GM12878 (cell line): ENCODE measurements at regions not wholly inside any gene's neighbourhood (a gene's known extent, or its start where the extent isn't known, plus 50 kb on each side); places are given as distances from the start of the nearest gene placed in this dataset.

Source experiments
- ATAC-seq: fragments of 200-7000 bp; cut with Tn5 transposase; 3 replicates; pipeline ENCODE4 v1.9.1; 2020; ENCODE audit warnings: mild to moderate bottlenecking, moderate library complexity
- BruUV-seq: library from RNA; stranded (reverse); fragments of 400-500 nt; replicated peaks from 2 replicates; lab custom pipeline; 2021; lab: Mats Ljungman, UMichigan
- CTCF ChIA-PET: fragments of 300-600 bp; sonication (Branson Sonifier 250); formaldehyde crosslinking; extraction: SDS; loops from one replicate; lab custom pipeline; 2021; ENCODE audit warnings: inconsistent platforms; lab: Yijun Ruan, JAX
- POLR2A ChIA-PET: fragments of 350-600 bp; formaldehyde crosslinking; extraction: SDS; loops from one replicate; lab custom pipeline; 2021; ENCODE audit warnings: inconsistent platforms; lab: Charles Lee
- RAD21 ChIA-PET: fragments of 300-600 bp; sonication (Branson Sonifier 250); formaldehyde crosslinking; loops from one replicate; lab custom pipeline; 2023; ENCODE audit warnings: antibody characterized with exemption; ENCODE audit not compliant: unreplicated experiment; lab: Charles Lee
- SMC1A ChIA-PET: fragments of 300-600 bp; sonication (Branson Sonifier 250); formaldehyde crosslinking; loops from one replicate; lab custom pipeline; 2023; ENCODE audit not compliant: unreplicated experiment, uncharacterized antibody; lab: Charles Lee
- DNase-seq: peaks from one replicate; pipeline ENCODE4 v3.0.0-alpha.2; 2011; ENCODE audit warnings: low read depth, low spot score
- FAIRE-seq: peaks from 3 replicates; lab custom pipeline; 2011; peaks lifted over from hg19 to GRCh38; lab: Jason Lieb, UNC
- H2AFZ ChIP-seq: 2 replicates; pipeline ENCODE4 v1.6.0; 2011; ENCODE audit warnings: low read depth, low read length, control low read depth; ENCODE audit not compliant: control insufficient read depth
- H3K27ac ChIP-seq: 2 replicates; pipeline ENCODE4 v1.5.1; 2011; ENCODE audit warnings: control low read depth; ENCODE audit not compliant: control insufficient read depth, insufficient read depth
- H3K27me3 ChIP-seq, 2 experiments: replicated peaks in 1 of 2; 2 replicates each; pipeline versions ENCODE4 v1.6.0 to v1.6.1; 2011; ENCODE audit warnings: low read length in 1 of 2; ENCODE audit not compliant: control insufficient read depth in 2 of 2, insufficient read depth in 2 of 2
- H3K36me3 ChIP-seq, 2 experiments: 2 replicates each; pipeline ENCODE4 v1.5.1; 2011; ENCODE audit warnings: low read length in 1 of 2; ENCODE audit not compliant: control insufficient read depth in 2 of 2, insufficient read depth in 2 of 2
- H3K4me1 ChIP-seq: 2 replicates; pipeline ENCODE4 v1.6.1; 2011; ENCODE audit warnings: mild to moderate bottlenecking, low read length, moderate library complexity, mixed read lengths; ENCODE audit not compliant: control insufficient read depth, insufficient read depth
- H3K4me2 ChIP-seq: 2 replicates; pipeline ENCODE4 v1.6.0; 2011; ENCODE audit warnings: control low read depth; ENCODE audit not compliant: control insufficient read depth, insufficient read depth
- H3K4me3 ChIP-seq: fragments of 200-600 bp; sonication (generic); 2 replicates; pipeline ENCODE4 v1.5.1; 2016
- H3K79me2 ChIP-seq: 2 replicates; pipeline ENCODE4 v1.6.0; 2011; ENCODE audit warnings: low read length; ENCODE audit not compliant: control insufficient read depth, insufficient read depth
- H3K9ac ChIP-seq: 2 replicates; pipeline ENCODE4 v1.8.0; 2011; ENCODE audit warnings: low read length, control low read depth, mixed read lengths; ENCODE audit not compliant: control insufficient read depth, insufficient read depth
- H3K9me3 ChIP-seq: replicated peaks from 3 replicates; pipeline ENCODE4 v1.5.1; 2011; ENCODE audit warnings: mild to moderate bottlenecking, low read length; ENCODE audit not compliant: control insufficient read depth, insufficient read depth
- H4K20me1 ChIP-seq: 2 replicates; pipeline ENCODE4 v1.6.0; 2011; ENCODE audit not compliant: control insufficient read depth, insufficient read depth
- EED ChIP-seq: sonication (generic); IDR thresholded peaks from 2 replicates; pipeline ENCODE4 v1.6.1; 2016; ENCODE audit warnings: antibody characterized with exemption, low read depth
- HDGF ChIP-seq: fragments of 450-650 bp; IDR thresholded peaks from 2 replicates; pipeline ENCODE4 v1.6.1; 2016; ENCODE audit warnings: antibody characterized with exemption
- KAT2A ChIP-seq: conservative IDR thresholded peaks from 2 replicates; pipeline ENCODE4 v1.6.1; 2011; ENCODE audit warnings: low read depth, low read length; ENCODE audit not compliant: control insufficient read depth
- MXI1 ChIP-seq: fragments of 150-350 bp; IDR thresholded peaks from 2 replicates; pipeline ENCODE4 v1.6.1; 2011; ENCODE audit warnings: low read depth, mild to moderate bottlenecking, inconsistent platforms, low read length, improper control_type of control experiment
- NR2C2 ChIP-seq: IDR thresholded peaks from 2 replicates; pipeline ENCODE4 v1.6.1; 2011; ENCODE audit warnings: borderline replicate concordance, low read depth; ENCODE audit not compliant: control insufficient read depth, insufficient read length
- STAT3 ChIP-seq: IDR thresholded peaks from 2 replicates; pipeline ENCODE4 v1.6.1; 2011; ENCODE audit warnings: low read depth, low read length, improper control_type of control experiment
- WGBS: methylation state at CpG from one replicate; pipeline ENCODE4 v1.1.6; 2016; ENCODE audit warnings: low lambda C conversion rate; ENCODE audit not compliant: insufficient replicate concordance, insufficient coverage; ENCODE audit errors: missing lambda C conversion rate; 5-methylcytosine and 5-hydroxymethylcytosine counted together
- in situ Hi-C: fragments of 300-500 bp; cut with MboI; formaldehyde crosslinking; loops from 9 replicates; pipeline ENCODE4 v1.14.3; 2018; ENCODE audit warnings: mixed read lengths
- intact Hi-C: fragments of 100-400 bp; cut with micrococcal nuclease; formaldehyde crosslinking; loops from one replicate; pipeline ENCODE4 v1.14.2; 2022; ENCODE audit not compliant: unreplicated experiment
- TF ChIP-seq, protein P1 (sequence below): fragments of 450-650 bp; IDR thresholded peaks from 2 replicates; pipeline ENCODE4 v1.6.1; 2014; ENCODE audit warnings: mild to moderate bottlenecking
- TF ChIP-seq, protein P2 (sequence below): fragments of 450-650 bp; IDR thresholded peaks from 2 replicates; pipeline ENCODE4 v1.6.1; 2018; ENCODE audit warnings: mild to moderate bottlenecking, low read depth, moderate library complexity; ENCODE audit not compliant: partially characterized antibody
- TF ChIP-seq, protein P3 (sequence below): fragments of 450-650 bp; IDR thresholded peaks from 2 replicates; pipeline ENCODE4 v1.6.1; 2016; ENCODE audit warnings: mild to moderate bottlenecking, moderate library complexity, borderline replicate concordance
- TF ChIP-seq, protein P4 (sequence below): fragments of 450-650 bp; IDR thresholded peaks from 2 replicates; pipeline ENCODE4 v1.6.1; 2016; ENCODE audit warnings: mild to moderate bottlenecking

DNA sequence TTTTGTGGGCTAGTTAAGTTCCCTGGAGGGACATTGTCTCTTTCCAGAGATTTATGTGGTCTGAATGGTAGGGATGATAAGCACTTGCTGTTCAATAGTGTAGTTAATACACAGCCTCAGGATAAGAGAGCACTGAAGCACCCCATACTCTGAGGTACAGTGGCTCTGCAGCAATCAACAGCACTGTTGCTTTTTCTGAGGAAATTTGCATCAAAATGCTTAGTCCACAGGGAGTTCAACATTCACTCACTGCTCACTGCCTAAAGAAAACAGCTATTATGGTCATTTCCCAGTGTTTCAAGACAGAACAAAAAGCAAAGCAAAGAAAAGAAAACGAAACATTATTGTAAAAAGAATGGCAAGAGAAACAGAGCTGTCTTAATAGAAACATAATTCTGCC is 441.9 kb downstream of the PLOD2 start:
- ChIA-PET RAD21 (no interaction called here), POLR2A (no interaction called here), CTCF (no interaction called here), SMC1A (interaction anchor here (0.6 kb wide), 1 partner anchor 189 kb away, joined by 3 read pairs; no protein-coding TSS in a partner anchor)
- Histone ChIP-seq H3K4me3 (no peak overlapping the region), H3K9me3 (no peaks in the 10 kb centered on the region), H2AFZ (no peak overlapping the region), H3K36me3 (no peaks in the 10 kb centered on the region), H3K79me2 (no peaks in the 10 kb centered on the region), H3K9ac (no peak overlapping the region), H3K27me3 (no peaks in the 10 kb centered on the region), H3K27ac (no peak overlapping the region), H3K4me1 (no peaks in the 10 kb centered on the region), H4K20me1 (no peaks in the 10 kb centered on the region), H3K4me2 (no peak overlapping the region)
- intact Hi-C loops (no loop called here), in situ Hi-C loops (no loop called here)
- ATAC-seq (no peak; the same call in 2 of the 3 replicates), FAIRE-seq (no peak), DNase-seq (no peak)
- BruUV-seq: no TSS peak
- WGBS: 32% methylated on average over 1 of the region's 1 CpG
- TF ChIP-seq, protein P1, sequence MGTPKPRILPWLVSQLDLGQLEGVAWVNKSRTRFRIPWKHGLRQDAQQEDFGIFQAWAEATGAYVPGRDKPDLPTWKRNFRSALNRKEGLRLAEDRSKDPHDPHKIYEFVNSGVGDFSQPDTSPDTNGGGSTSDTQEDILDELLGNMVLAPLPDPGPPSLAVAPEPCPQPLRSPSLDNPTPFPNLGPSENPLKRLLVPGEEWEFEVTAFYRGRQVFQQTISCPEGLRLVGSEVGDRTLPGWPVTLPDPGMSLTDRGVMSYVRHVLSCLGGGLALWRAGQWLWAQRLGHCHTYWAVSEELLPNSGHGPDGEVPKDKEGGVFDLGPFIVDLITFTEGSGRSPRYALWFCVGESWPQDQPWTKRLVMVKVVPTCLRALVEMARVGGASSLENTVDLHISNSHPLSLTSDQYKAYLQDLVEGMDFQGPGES: no peak
- TF ChIP-seq, protein P2, sequence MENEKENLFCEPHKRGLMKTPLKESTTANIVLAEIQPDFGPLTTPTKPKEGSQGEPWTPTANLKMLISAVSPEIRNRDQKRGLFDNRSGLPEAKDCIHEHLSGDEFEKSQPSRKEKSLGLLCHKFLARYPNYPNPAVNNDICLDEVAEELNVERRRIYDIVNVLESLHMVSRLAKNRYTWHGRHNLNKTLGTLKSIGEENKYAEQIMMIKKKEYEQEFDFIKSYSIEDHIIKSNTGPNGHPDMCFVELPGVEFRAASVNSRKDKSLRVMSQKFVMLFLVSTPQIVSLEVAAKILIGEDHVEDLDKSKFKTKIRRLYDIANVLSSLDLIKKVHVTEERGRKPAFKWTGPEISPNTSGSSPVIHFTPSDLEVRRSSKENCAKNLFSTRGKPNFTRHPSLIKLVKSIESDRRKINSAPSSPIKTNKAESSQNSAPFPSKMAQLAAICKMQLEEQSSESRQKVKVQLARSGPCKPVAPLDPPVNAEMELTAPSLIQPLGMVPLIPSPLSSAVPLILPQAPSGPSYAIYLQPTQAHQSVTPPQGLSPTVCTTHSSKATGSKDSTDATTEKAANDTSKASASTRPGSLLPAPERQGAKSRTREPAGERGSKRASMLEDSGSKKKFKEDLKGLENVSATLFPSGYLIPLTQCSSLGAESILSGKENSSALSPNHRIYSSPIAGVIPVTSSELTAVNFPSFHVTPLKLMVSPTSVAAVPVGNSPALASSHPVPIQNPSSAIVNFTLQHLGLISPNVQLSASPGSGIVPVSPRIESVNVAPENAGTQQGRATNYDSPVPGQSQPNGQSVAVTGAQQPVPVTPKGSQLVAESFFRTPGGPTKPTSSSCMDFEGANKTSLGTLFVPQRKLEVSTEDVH: no peak
- TF ChIP-seq EED: no peak
- no peak for TF ChIP-seq STAT3
- no peak for TF ChIP-seq HDGF
- TF ChIP-seq, protein P3, sequence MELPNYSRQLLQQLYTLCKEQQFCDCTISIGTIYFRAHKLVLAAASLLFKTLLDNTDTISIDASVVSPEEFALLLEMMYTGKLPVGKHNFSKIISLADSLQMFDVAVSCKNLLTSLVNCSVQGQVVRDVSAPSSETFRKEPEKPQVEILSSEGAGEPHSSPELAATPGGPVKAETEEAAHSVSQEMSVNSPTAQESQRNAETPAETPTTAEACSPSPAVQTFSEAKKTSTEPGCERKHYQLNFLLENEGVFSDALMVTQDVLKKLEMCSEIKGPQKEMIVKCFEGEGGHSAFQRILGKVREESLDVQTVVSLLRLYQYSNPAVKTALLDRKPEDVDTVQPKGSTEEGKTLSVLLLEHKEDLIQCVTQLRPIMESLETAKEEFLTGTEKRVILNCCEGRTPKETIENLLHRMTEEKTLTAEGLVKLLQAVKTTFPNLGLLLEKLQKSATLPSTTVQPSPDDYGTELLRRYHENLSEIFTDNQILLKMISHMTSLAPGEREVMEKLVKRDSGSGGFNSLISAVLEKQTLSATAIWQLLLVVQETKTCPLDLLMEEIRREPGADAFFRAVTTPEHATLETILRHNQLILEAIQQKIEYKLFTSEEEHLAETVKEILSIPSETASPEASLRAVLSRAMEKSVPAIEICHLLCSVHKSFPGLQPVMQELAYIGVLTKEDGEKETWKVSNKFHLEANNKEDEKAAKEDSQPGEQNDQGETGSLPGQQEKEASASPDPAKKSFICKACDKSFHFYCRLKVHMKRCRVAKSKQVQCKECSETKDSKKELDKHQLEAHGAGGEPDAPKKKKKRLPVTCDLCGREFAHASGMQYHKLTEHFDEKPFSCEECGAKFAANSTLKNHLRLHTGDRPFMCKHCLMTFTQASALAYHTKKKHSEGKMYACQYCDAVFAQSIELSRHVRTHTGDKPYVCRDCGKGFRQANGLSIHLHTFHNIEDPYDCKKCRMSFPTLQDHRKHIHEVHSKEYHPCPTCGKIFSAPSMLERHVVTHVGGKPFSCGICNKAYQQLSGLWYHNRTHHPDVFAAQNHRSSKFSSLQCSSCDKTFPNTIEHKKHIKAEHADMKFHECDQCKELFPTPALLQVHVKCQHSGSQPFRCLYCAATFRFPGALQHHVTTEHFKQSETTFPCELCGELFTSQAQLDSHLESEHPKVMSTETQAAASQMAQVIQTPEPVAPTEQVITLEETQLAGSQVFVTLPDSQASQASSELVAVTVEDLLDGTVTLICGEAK: no peak
- TF ChIP-seq, protein P4, sequence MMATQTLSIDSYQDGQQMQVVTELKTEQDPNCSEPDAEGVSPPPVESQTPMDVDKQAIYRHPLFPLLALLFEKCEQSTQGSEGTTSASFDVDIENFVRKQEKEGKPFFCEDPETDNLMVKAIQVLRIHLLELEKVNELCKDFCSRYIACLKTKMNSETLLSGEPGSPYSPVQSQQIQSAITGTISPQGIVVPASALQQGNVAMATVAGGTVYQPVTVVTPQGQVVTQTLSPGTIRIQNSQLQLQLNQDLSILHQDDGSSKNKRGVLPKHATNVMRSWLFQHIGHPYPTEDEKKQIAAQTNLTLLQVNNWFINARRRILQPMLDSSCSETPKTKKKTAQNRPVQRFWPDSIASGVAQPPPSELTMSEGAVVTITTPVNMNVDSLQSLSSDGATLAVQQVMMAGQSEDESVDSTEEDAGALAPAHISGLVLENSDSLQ: no peak
- TF ChIP-seq NR2C2: no peak
- TF ChIP-seq MXI1: no peak
- TF ChIP-seq KAT2A: no peak
